Fibroblast of lung (primary cell): ENCODE measurements at regions not wholly inside any gene's neighbourhood (a gene's known extent, or its start where the extent isn't known, plus 50 kb on each side); places are given as distances from the start of the nearest gene placed in this dataset.

Experiments used
- DNase-seq, 2 donors: peaks; one replicate each; pipeline versions ENCODE4 v3.0.0 to v3.0.0-alpha.2; 2010; ENCODE audit warnings: low read depth in 2 of 2
- H2AFZ ChIP-seq: 2 replicates; pipeline ENCODE4 v1.5.1; 2012; ENCODE audit warnings: low read length, control low read depth, inconsistent platforms
- H3K27ac ChIP-seq: 2 replicates; pipeline ENCODE4 v1.5.1; 2011; ENCODE audit warnings: low read length, control low read depth; ENCODE audit not compliant: insufficient read depth
- H3K27me3 ChIP-seq: 2 replicates; pipeline ENCODE4 v1.5.1; 2011; ENCODE audit warnings: mild to moderate bottlenecking, low read length; ENCODE audit not compliant: control insufficient read depth, insufficient read depth
- H3K36me3 ChIP-seq: 2 replicates; pipeline ENCODE4 v1.5.1; 2011; ENCODE audit warnings: low read length; ENCODE audit not compliant: control insufficient read depth, insufficient read depth
- H3K4me1 ChIP-seq: 2 replicates; pipeline ENCODE4 v1.5.1; 2011; ENCODE audit warnings: low read length; ENCODE audit not compliant: control insufficient read depth, insufficient read depth; ENCODE audit errors: extremely low read depth
- H3K4me2 ChIP-seq: 2 replicates; pipeline ENCODE4 v1.5.1; 2011; ENCODE audit warnings: low read length, control low read depth; ENCODE audit not compliant: insufficient read depth; ENCODE audit errors: extremely low read depth
- H3K4me3 ChIP-seq, 4 experiments: fragments of 200-600 bp in 1 of 4; sonication (generic) in 1 of 4; replicated peaks in 1 of 4; 2 replicates each; pipeline ENCODE4 v1.5.1; 2011 to 2016; ENCODE audit warnings: low read length in 4 of 4, low read depth in 3 of 4, mild to moderate bottlenecking in 3 of 4, control low read depth in 2 of 4, inconsistent platforms in 1 of 4, mixed read lengths in 1 of 4; ENCODE audit not compliant: insufficient read depth in 1 of 4; ENCODE audit errors: control extremely low read depth in 1 of 4
- H3K79me2 ChIP-seq: 2 replicates; pipeline ENCODE4 v1.5.1; 2012; ENCODE audit warnings: mild to moderate bottlenecking, low read length, inconsistent platforms; ENCODE audit not compliant: control insufficient read depth, insufficient read depth
- H3K9ac ChIP-seq: 2 replicates; pipeline ENCODE4 v1.5.1; 2011; ENCODE audit warnings: mild to moderate bottlenecking, low read length, control low read depth; ENCODE audit not compliant: insufficient read depth
- H3K9me3 ChIP-seq: 2 replicates; pipeline ENCODE4 v1.5.1; 2012; ENCODE audit warnings: low read depth, low read length; ENCODE audit not compliant: control insufficient read depth, insufficient read depth
- H4K20me1 ChIP-seq: 2 replicates; pipeline ENCODE4 v1.5.1; 2011; ENCODE audit warnings: low read length; ENCODE audit not compliant: control insufficient read depth, insufficient read depth; ENCODE audit errors: extremely low read depth
- EZH2 ChIP-seq: IDR thresholded peaks from 2 replicates; pipeline ENCODE4 v1.5.1; 2012; ENCODE audit warnings: low read length, control low read depth, mild to moderate bottlenecking; ENCODE audit errors: missing control alignments
- TF ChIP-seq, protein P1 (sequence below), 2 donors: IDR thresholded peaks in 1 of 2; conservative IDR thresholded peaks in 1 of 2; 1 replicate in 1 of 2; 2 replicates in 1 of 2; pipeline ENCODE4 v1.5.1; 2011 to 2012; ENCODE audit warnings: low read length in 2 of 2, control low read depth in 1 of 2, inconsistent platforms in 1 of 2, low read depth in 1 of 2, mild to moderate bottlenecking in 1 of 2

GRCh38 chr15:66882251-66883020, 180.4 kb downstream of the SMAD6 start:
- H4K20me1 ChIP-seq: no peaks in the 10 kb centered on the region
- H3K9me3 ChIP-seq: no peaks in the 10 kb centered on the region
- no peak overlapping the region for H3K4me3 ChIP-seq
- no peak overlapping the region for H2AFZ ChIP-seq
- peak overlapping the region; percentile 70 for H3K27ac ChIP-seq
- TF ChIP-seq EZH2: no peak
- TF ChIP-seq, protein P1, sequence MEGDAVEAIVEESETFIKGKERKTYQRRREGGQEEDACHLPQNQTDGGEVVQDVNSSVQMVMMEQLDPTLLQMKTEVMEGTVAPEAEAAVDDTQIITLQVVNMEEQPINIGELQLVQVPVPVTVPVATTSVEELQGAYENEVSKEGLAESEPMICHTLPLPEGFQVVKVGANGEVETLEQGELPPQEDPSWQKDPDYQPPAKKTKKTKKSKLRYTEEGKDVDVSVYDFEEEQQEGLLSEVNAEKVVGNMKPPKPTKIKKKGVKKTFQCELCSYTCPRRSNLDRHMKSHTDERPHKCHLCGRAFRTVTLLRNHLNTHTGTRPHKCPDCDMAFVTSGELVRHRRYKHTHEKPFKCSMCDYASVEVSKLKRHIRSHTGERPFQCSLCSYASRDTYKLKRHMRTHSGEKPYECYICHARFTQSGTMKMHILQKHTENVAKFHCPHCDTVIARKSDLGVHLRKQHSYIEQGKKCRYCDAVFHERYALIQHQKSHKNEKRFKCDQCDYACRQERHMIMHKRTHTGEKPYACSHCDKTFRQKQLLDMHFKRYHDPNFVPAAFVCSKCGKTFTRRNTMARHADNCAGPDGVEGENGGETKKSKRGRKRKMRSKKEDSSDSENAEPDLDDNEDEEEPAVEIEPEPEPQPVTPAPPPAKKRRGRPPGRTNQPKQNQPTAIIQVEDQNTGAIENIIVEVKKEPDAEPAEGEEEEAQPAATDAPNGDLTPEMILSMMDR (conservative IDR thresholded peaks at IDR 0.05 in 1 of 2, IDR thresholded peaks at IDR 0.05 in 1 of 2; ENCODE audit: low read depth in 1 of 2, low read length in 2 of 2): no peak
- H3K79me2 ChIP-seq: no peaks in the 10 kb centered on the region
- no peaks in the 10 kb centered on the region for H3K27me3 ChIP-seq
- peaks cover 23% of the 10 kb centered on the region for H3K4me1 ChIP-seq
- no peak overlapping the region for H3K4me2 ChIP-seq
- H3K9ac ChIP-seq: no peak overlapping the region
- no peaks in the 10 kb centered on the region for H3K36me3 ChIP-seq
- peak; percentile 61 to 77 for DNase-seq

GRCh38 chr15:66883284-66883911, 181.4 kb downstream of the SMAD6 start:
- Histone ChIP-seq H3K27ac (peak overlapping the region; percentile 70), H3K4me3 (no peak overlapping the region), H3K9ac (no peak overlapping the region), H2AFZ (no peak overlapping the region), H3K9me3 (no peaks in the 10 kb centered on the region), H3K4me2 (no peak overlapping the region), H3K36me3 (no peaks in the 10 kb centered on the region), H3K4me1 (peaks cover 27% of the 10 kb centered on the region), H4K20me1 (no peaks in the 10 kb centered on the region), H3K27me3 (no peaks in the 10 kb centered on the region), H3K79me2 (no peaks in the 10 kb centered on the region)
- peak; percentile 99 to 100 for DNase-seq
- TF ChIP-seq, protein P1 (conservative IDR thresholded peaks at IDR 0.05 in 1 of 2, IDR thresholded peaks at IDR 0.05 in 1 of 2; ENCODE audit: low read depth in 1 of 2, low read length in 2 of 2): no peak
- TF ChIP-seq EZH2: no peak

GRCh38 chr15:66884115-66884622, 181.2 kb upstream of the SMAD3 start:
- H3K4me3 ChIP-seq: no peak overlapping the region
- peaks cover 27% of the 10 kb centered on the region for H3K4me1 ChIP-seq
- H3K9me3 ChIP-seq: no peaks in the 10 kb centered on the region
- H3K27me3 ChIP-seq: no peaks in the 10 kb centered on the region
- peak overlapping the region; percentile 23 for H3K27ac ChIP-seq
- H3K79me2 ChIP-seq: no peaks in the 10 kb centered on the region
- no peak overlapping the region for H3K9ac ChIP-seq
- no peaks in the 10 kb centered on the region for H3K36me3 ChIP-seq
- H4K20me1 ChIP-seq: no peaks in the 10 kb centered on the region
- no peak for TF ChIP-seq EZH2
- no peak overlapping the region for H3K4me2 ChIP-seq
- no peak overlapping the region for H2AFZ ChIP-seq
- DNase-seq: no peak
